Breast epithelium (tissue), 4 donors: ENCODE measurements at regions not wholly inside any gene's neighbourhood (a gene's known extent, or its start where the extent isn't known, plus 50 kb on each side); places are given as distances from the start of the nearest gene placed in this dataset.

Experiments
- DNase-seq, 2 donors: peaks; one replicate each; pipeline ENCODE4 v3.0.0-alpha.2; 2019; ENCODE audit warnings: low spot score in 2 of 2
- H3K27ac ChIP-seq, 2 donors: fragments of 200-600 bp; sonication (generic) in 1 of 2; one replicate each; pipeline ENCODE4 v1.5.1; 2016 to 2019; ENCODE audit warnings: mild to moderate bottlenecking in 1 of 2
- H3K27me3 ChIP-seq, 2 donors: fragments of 200-600 bp; sonication (generic) in 1 of 2; one replicate each; pipeline versions ENCODE4 v1.5.1 to v1.6.0; 2017 to 2019; ENCODE audit warnings: control low read depth in 1 of 2, mild to moderate bottlenecking in 1 of 2
- H3K36me3 ChIP-seq: fragments of 200-600 bp; one replicate; pipeline ENCODE4 v1.5.1; 2019
- H3K4me1 ChIP-seq, 2 donors: fragments of 200-600 bp; sonication (generic); one replicate each; pipeline ENCODE4 v1.5.1; 2016 to 2019; ENCODE audit warnings: control low read depth in 1 of 2
- H3K4me3 ChIP-seq, 3 donors: fragments of 200-600 bp; sonication (generic); 1 replicate in 2 of 3; 2 replicates in 1 of 3; pipeline ENCODE4 v1.5.1; 2016 to 2019; ENCODE audit warnings: mild to moderate bottlenecking in 3 of 3, moderate library complexity in 2 of 3
- H3K9me3 ChIP-seq, 2 donors: fragments of 200-600 bp; sonication (generic) in 1 of 2; one replicate each; pipeline ENCODE4 v1.5.1; 2016 to 2019; ENCODE audit warnings: control low read depth in 1 of 2
- CTCF ChIP-seq, 3 donors: fragments of 450-650 bp; IDR thresholded peaks; one replicate each; pipeline ENCODE4 v1.5.1; 2016 to 2017; ENCODE audit warnings: antibody characterized with exemption in 3 of 3, mild to moderate bottlenecking in 3 of 3, moderate library complexity in 3 of 3
- POLR2A ChIP-seq: fragments of 450-650 bp; IDR thresholded peaks from one replicate; pipeline ENCODE4 v1.6.1; 2016; ENCODE audit warnings: antibody characterized with exemption, mild to moderate bottlenecking, moderate library complexity
- POLR2AphosphoS5 ChIP-seq, 3 donors: sonication (generic); formaldehyde crosslinking; IDR thresholded peaks; one replicate each; pipeline ENCODE4 v1.6.1; 2017; ENCODE audit warnings: antibody characterized with exemption in 3 of 3
- intact Hi-C: fragments of 100-400 bp; cut with DNase I; formaldehyde crosslinking; loops from one replicate; pipeline ENCODE4 v1.15.1; 2023; ENCODE audit warnings: low total_unique reads

DNA sequence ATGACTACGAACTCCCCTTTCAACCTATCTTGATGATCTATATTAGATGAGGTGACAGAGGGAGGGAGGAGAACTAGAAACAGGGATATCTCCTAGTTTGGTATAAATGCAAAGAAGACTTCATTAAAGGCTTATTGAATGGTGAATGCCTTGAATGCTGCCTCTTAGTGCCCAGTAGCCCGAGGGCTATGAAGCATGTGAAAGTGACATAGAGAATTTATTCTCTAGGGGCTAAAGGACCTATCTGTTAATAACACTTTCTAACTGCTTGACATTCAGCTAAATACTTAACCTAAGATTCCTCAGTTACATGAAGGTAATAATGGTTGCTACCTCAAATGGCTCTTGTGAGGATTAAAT lies 764.1 kb downstream of the LTN1 start:
- no peaks in the 10 kb centered on the region for H3K27me3 ChIP-seq
- intact Hi-C loops = no loop called here
- H3K27ac ChIP-seq = no peak overlapping the region
- no peaks in the 10 kb centered on the region for H3K4me1 ChIP-seq
- no peaks in the 10 kb centered on the region for H3K36me3 ChIP-seq
- H3K9me3 ChIP-seq = no peaks in the 10 kb centered on the region
- no peak for TF ChIP-seq CTCF (IDR thresholded peaks at IDR 0.05)
- no peak for TF ChIP-seq POLR2AphosphoS5 (IDR thresholded peaks at IDR 0.05)
- TF ChIP-seq POLR2A = no peak
- no peak for DNase-seq
- H3K4me3 ChIP-seq = no peak overlapping the region

GRCh38 chr21:28227881-28228635 lies 764.6 kb downstream of the LTN1 start:
- H3K4me3 ChIP-seq = no peak overlapping the region
- H3K4me1 ChIP-seq = no peaks in the 10 kb centered on the region
- no peak for DNase-seq
- H3K27me3 ChIP-seq = no peaks in the 10 kb centered on the region
- H3K9me3 ChIP-seq = no peaks in the 10 kb centered on the region
- TF ChIP-seq POLR2AphosphoS5 (IDR thresholded peaks at IDR 0.05) = no peak
- TF ChIP-seq CTCF (IDR thresholded peaks at IDR 0.05) = no peak
- TF ChIP-seq POLR2A = no peak
- intact Hi-C loops = loop anchor here (2.0 kb wide), 1 partner anchor 53 kb away; no protein-coding TSS in a partner anchor
- H3K36me3 ChIP-seq = no peaks in the 10 kb centered on the region
- H3K27ac ChIP-seq = no peak overlapping the region

DNA sequence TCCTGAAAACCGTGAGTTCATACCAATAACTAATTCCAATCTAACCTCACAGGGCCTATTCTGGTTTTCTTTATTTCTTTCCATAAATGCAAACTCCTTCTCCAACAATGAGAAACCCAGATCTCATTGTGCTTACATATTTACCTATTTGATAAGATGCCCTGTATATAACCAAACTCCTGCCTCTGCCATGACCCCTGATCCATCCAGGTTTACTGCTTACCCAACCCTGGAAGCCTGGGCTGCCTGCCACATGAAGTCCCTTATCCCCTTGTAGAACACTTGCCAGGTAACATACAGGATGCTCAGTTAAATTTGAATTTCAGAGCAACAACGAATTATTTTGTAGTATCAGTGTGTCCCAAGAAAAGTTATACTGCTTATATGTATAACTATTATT lies 766.1 kb downstream of the LTN1 start:
- Histone ChIP-seq H3K27me3 (no peaks in the 10 kb centered on the region), H3K36me3 (no peaks in the 10 kb centered on the region), H3K9me3 (no peaks in the 10 kb centered on the region), H3K4me3 (no peak overlapping the region), H3K4me1 (no peaks in the 10 kb centered on the region), H3K27ac (no peak overlapping the region)
- intact Hi-C loops = loop anchor here (2.0 kb wide), 1 partner anchor 54 kb away; no protein-coding TSS in a partner anchor
- TF ChIP-seq POLR2A (no peak), CTCF (IDR thresholded peaks at IDR 0.05) (no peak), POLR2AphosphoS5 (IDR thresholded peaks at IDR 0.05) (no peak)
- no peak for DNase-seq

GRCh38 chr21:28224191-28224726 lies 768.4 kb downstream of the LTN1 start:
- intact Hi-C loops = no loop called here

More at GRCh38 chr21:28224191-28224726, 768.4 kb downstream of the LTN1 start:
- no peak for DNase-seq
- H3K4me1 ChIP-seq = no peaks in the 10 kb centered on the region
- no peak overlapping the region for H3K4me3 ChIP-seq
- H3K36me3 ChIP-seq = no peaks in the 10 kb centered on the region
- H3K27ac ChIP-seq = no peak overlapping the region
- no peaks in the 10 kb centered on the region for H3K27me3 ChIP-seq
- no peaks in the 10 kb centered on the region for H3K9me3 ChIP-seq
- TF ChIP-seq CTCF (IDR thresholded peaks at IDR 0.05) = no peak
- TF ChIP-seq POLR2A = no peak
- TF ChIP-seq POLR2AphosphoS5 (IDR thresholded peaks at IDR 0.05) = no peak
